Small intestine (tissue), 7 donors: ENCODE measurements at regions not wholly inside any gene's neighbourhood (a gene's known extent, or its start where the extent isn't known, plus 50 kb on each side); places are given as distances from the start of the nearest gene placed in this dataset.
A peak's percentile ranks its signal among the peaks of the same experiment; 100 is the strongest.

ENCODE experiments used
- DNase-seq, 2 donors: peaks; one replicate each; pipeline versions ENCODE4 v3.0.0 to v3.0.0-alpha.2; 2013
- FAIRE-seq: peaks from 2 replicates; lab custom pipeline; 2012; peaks lifted over from hg19 to GRCh38; lab: Jason Lieb, UNC
- H3K27ac ChIP-seq, 3 donors: one replicate each; pipeline ENCODE4 v1.5.1; 2013; ENCODE audit warnings: low read length in 2 of 3, mild to moderate bottlenecking in 2 of 3, control low read depth in 1 of 3, inconsistent platforms in 1 of 3, low read depth in 1 of 3, moderate library complexity in 1 of 3
- H3K27me3 ChIP-seq, 3 donors: one replicate each; pipeline ENCODE4 v1.6.1; 2013; ENCODE audit warnings: low read length in 3 of 3, inconsistent platforms in 1 of 3; ENCODE audit not compliant: control insufficient read depth in 3 of 3, insufficient read depth in 3 of 3
- H3K36me3 ChIP-seq, 3 donors: one replicate each; pipeline ENCODE4 v1.6.1; 2013; ENCODE audit warnings: low read length in 3 of 3, inconsistent platforms in 1 of 3, low read depth in 1 of 3, mild to moderate bottlenecking in 1 of 3, moderate library complexity in 1 of 3; ENCODE audit not compliant: control insufficient read depth in 3 of 3, insufficient read depth in 2 of 3
- H3K4me1 ChIP-seq, 3 donors: one replicate each; pipeline ENCODE4 v1.6.1; 2013; ENCODE audit warnings: low read length in 2 of 3, inconsistent platforms in 1 of 3, low read depth in 1 of 3, mild to moderate bottlenecking in 1 of 3, moderate library complexity in 1 of 3; ENCODE audit not compliant: control insufficient read depth in 3 of 3, insufficient read depth in 2 of 3
- H3K4me3 ChIP-seq, 3 donors: one replicate each; pipeline ENCODE4 v1.5.1; 2013; ENCODE audit warnings: low read length in 3 of 3, control low read depth in 1 of 3, inconsistent platforms in 1 of 3, low read depth in 1 of 3, mild to moderate bottlenecking in 1 of 3, moderate library complexity in 1 of 3
- H3K9me3 ChIP-seq, 2 donors: one replicate each; pipeline ENCODE4 v1.6.1; 2013; ENCODE audit warnings: low read depth in 1 of 2, low read length in 1 of 2; ENCODE audit not compliant: control insufficient read depth in 2 of 2, insufficient read depth in 1 of 2
- WGBS, 3 donors: extraction: QIAGEN DNeasy Blood & Tissue Kit; methylation state at CpG; one replicate each; pipeline ENCODE4 v1.1.7; 2013; 5-methylcytosine and 5-hydroxymethylcytosine counted together
- donor health status: healthy with polysubstance abuse.
- donor health status: control.
- donor health status: control.
- donor health status: Bipolar disorder and iron deficiency.
- donor health status: healthy.

DNA sequence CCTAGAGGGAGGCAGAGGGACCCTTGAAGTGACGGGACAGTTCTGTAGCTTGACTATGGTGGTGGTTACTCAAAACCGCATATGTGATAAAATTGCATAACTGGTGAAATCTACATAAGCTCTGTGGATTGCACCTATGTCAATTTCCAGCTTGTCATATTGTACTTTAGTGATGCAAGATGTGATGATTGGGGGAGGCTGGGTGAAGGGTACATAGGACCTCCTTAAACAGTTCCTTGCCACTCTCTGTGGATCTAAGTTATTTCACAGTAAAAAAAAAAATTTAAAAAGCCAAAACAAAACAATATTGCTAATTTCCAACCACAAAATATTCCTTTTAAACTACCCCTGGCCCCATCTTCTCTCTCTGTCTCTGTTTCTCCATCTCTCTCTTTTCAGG, 472.6 kb upstream of the SULF2 start:
- H3K36me3 ChIP-seq, result no peaks in the 10 kb centered on the region
- FAIRE-seq (no peak), DNase-seq (no peak)
- H3K4me3 ChIP-seq, result no peak overlapping the region
- H3K27me3 ChIP-seq, result no peaks in the 10 kb centered on the region
- no peaks in the 10 kb centered on the region for H3K9me3 ChIP-seq
- WGBS, 3 donors, result 79 to 95% (median 92%) methylated on average over 2 of the region's 2 CpGs
- H3K27ac ChIP-seq, result no peak overlapping the region
- H3K4me1 ChIP-seq, result no peaks in the 10 kb centered on the region

DNA sequence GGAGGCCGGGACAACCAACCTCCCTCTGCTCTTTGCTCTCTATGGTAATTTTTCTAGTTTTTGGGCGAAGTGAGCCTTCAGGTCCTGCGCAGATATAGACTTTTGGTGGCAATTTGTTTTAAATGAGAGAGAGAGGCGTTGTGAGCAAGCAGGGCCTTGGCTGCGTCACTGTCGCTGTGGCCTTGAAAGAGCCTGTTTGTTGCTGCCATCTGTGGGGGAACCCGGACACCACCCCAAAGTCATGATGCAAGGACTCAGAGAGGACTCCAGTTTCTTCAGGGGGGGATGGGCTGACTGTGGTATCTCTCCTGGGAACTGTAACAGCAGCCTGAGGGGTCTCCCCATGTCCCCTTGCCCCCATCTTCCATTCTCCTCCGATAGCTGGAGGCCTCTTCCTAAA, 462.7 kb upstream of the SULF2 start:
- Histone ChIP-seq H3K27me3 (no peaks in the 10 kb centered on the region), H3K9me3 (no peaks in the 10 kb centered on the region), H3K4me1 (no peaks in the 10 kb centered on the region), H3K36me3 (no peaks in the 10 kb centered on the region), H3K27ac (no peak overlapping the region), H3K4me3 (no peak overlapping the region)
- FAIRE-seq (no peak), DNase-seq (no peak)
- 79 to 87% (median 82%) methylated on average over 8 of the region's 8 CpGs for WGBS, 3 donors

DNA sequence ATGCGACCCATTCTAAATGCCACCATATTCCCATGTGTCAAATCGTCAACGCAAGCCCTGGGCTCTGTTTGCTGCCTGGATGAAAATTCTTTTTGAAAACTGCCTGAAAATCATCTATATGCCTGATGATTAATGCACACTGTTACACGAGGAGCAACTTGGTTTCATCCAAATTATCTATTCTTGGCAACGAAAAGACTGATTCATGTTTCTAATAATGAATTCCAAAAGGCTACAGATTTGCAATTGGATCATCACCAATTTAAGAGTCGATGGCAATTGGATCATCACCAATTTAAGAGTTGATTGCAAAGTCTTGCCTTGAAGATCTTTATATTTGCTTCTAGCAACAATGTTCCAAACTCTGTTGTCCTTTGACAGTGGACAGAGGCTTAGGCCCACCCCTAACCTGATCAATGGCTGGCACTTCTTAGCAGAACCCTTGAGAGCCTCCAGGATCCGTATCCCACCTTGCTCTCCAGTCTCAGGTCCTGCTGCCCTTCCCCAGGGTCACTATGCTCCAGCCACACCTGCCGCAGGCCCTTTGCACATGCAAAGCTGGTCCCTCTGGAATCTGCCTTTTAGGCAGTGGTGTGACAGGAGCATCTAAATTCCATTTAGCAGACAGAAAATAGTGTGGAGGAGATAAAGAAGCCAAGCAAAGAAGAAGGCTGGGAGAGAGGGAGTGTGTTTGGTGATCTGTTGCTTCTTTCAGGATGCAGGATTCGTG, 460.9 kb upstream of the SULF2 start:
- 68 to 76% (median 70%) methylated on average over 9 of the region's 9 CpGs for WGBS, 3 donors
- FAIRE-seq, result no peak

DNA sequence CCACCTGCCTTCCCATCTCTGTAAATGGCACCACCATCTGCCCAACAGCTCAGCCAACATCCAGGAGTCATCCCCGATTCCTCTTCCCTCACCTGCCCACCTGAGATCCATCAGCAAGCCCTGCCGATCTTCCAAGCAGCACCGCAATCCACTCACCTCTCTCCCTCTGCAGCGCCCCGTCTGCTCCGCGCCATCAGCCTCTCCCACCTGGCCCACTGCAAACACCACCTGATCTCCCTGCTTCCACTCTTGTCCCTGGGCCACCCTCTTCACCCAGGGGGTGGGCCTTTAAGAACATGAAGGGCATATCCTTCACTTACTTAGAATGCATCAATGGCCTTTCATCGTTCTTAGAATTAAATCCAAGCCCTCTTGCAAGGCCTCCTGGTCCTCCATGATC, 457.3 kb upstream of the SULF2 start:
- no peak overlapping the region for H3K27ac ChIP-seq
- WGBS, 3 donors, result 95 to 96% (median 95%) methylated on average over 8 of the region's 8 CpGs
- H3K4me1 ChIP-seq, result no peaks in the 10 kb centered on the region
- DNase-seq (no peak), FAIRE-seq (no peak)
- H3K27me3 ChIP-seq, result no peaks in the 10 kb centered on the region
- H3K9me3 ChIP-seq, result no peaks in the 10 kb centered on the region
- no peak overlapping the region for H3K4me3 ChIP-seq
- no peaks in the 10 kb centered on the region for H3K36me3 ChIP-seq

More for the DNA sequence above, 460.9 kb upstream of the SULF2 start:
- Histone ChIP-seq H3K4me3 (no peak overlapping the region), H3K27me3 (no peaks in the 10 kb centered on the region), H3K36me3 (no peaks in the 10 kb centered on the region), H3K27ac (no peak overlapping the region), H3K9me3 (no peaks in the 10 kb centered on the region), H3K4me1 (no peaks in the 10 kb centered on the region)
- DNase-seq, result no peak

DNA sequence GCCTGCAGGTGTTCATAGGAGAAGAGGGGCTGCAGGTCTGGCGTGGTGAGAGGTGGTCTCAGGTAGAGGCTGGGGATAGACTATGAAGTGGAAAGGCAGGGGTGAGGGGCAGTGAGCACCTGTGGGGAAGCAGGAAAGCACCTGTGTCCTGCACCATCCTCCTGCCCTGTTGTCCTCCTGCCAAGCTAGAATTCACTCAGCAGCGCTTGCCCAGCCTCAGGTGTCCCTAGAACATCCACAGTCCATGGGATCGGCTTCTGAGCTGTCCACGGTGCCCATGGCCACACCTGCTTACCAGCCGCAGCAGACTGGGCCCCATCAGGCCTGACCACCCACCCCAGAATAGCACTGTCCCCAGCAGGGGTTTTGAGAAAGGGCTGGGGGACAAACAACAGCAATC, 456.2 kb upstream of the SULF2 start:
- H3K4me1 ChIP-seq, result no peaks in the 10 kb centered on the region
- H3K4me3 ChIP-seq, result no peak overlapping the region
- FAIRE-seq (no peak), DNase-seq (no peak)
- H3K27me3 ChIP-seq, result no peaks in the 10 kb centered on the region
- H3K36me3 ChIP-seq, result no peaks in the 10 kb centered on the region
- WGBS, 3 donors, result 73 to 87% (median 74%) methylated on average over 5 of the region's 5 CpGs
- H3K27ac ChIP-seq, result no peak overlapping the region
- H3K9me3 ChIP-seq, result no peaks in the 10 kb centered on the region

- Histone ChIP-seq H3K4me3 (no peak overlapping the region), H3K27ac (no peak overlapping the region), H3K27me3 (no peaks in the 10 kb centered on the region), H3K9me3 (peaks cover 0 to 5% of the 10 kb centered on the region in 2 donors), H3K36me3 (no peaks in the 10 kb centered on the region), H3K4me1 (no peaks in the 10 kb centered on the region)
- FAIRE-seq (no peak), DNase-seq (no peak)
- 58 to 73% (median 61%) methylated on average over 4 of the region's 4 CpGs for WGBS, 3 donors
Measured at GRCh38 chr20:48238781-48239180, 453.5 kb upstream of the SULF2 start.

- Histone ChIP-seq H3K27ac (no peak overlapping the region), H3K9me3 (peaks cover 0 to 5% of the 10 kb centered on the region in 2 donors), H3K4me3 (no peak overlapping the region), H3K36me3 (no peaks in the 10 kb centered on the region), H3K27me3 (no peaks in the 10 kb centered on the region), H3K4me1 (no peaks in the 10 kb centered on the region)
- 58 to 76% (median 72%) methylated on average over 4 of the region's 4 CpGs for WGBS, 3 donors
- DNase-seq (no peak), FAIRE-seq (no peak)
Measured at GRCh38 chr20:48238326-48238725, 453.0 kb upstream of the SULF2 start.

- Histone ChIP-seq H3K27ac (peak overlapping the region in 1 of 3 donors; percentile 28), H3K4me3 (no peak overlapping the region), H3K27me3 (no peaks in the 10 kb centered on the region), H3K9me3 (peaks cover 0 to 5% of the 10 kb centered on the region in 2 donors), H3K4me1 (no peaks in the 10 kb centered on the region), H3K36me3 (no peaks in the 10 kb centered on the region)
- FAIRE-seq (no peak), DNase-seq (no peak)
- WGBS, 3 donors, result 56 to 71% (median 71%) methylated on average over 10 of the region's 10 CpGs
Measured at GRCh38 chr20:48236000-48236970, 451.0 kb upstream of the SULF2 start.
